HFFc6 (cell line): ENCODE measurements at regions not wholly inside any gene's neighbourhood (a gene's known extent, or its start where the extent isn't known, plus 50 kb on each side); places are given as distances from the start of the nearest gene placed in this dataset.

ENCODE experiments used
- DNase-seq: peaks from one replicate; pipeline ENCODE4 v3.0.0-alpha.2; 2018
- H3K27ac Mint-ChIP-seq: 2 replicates; pipeline ENCODE4 v1.8.0; 2020; ENCODE audit warnings: mild to moderate bottlenecking, mixed read lengths
- H3K27me3 Mint-ChIP-seq: 2 replicates; pipeline ENCODE4 v1.8.0; 2021; ENCODE audit warnings: mild to moderate bottlenecking, moderate library complexity, mixed read lengths; ENCODE audit not compliant: insufficient read depth
- H3K36me3 Mint-ChIP-seq: 2 replicates; pipeline ENCODE4 v1.8.0; 2021; ENCODE audit warnings: low read depth, mixed read lengths
- H3K4me1 Mint-ChIP-seq: 2 replicates; pipeline ENCODE4 v1.8.0; 2020; ENCODE audit warnings: low read depth, mixed read lengths
- H3K4me3 Mint-ChIP-seq: 2 replicates; pipeline ENCODE4 v1.8.0; 2020; ENCODE audit warnings: mild to moderate bottlenecking, moderate library complexity, mixed read lengths
- H3K9me3 Mint-ChIP-seq: 2 replicates; pipeline ENCODE4 v1.8.0; 2020; ENCODE audit warnings: mild to moderate bottlenecking, mixed read lengths
- CTCF ChIP-seq: fragments of 200-600 bp; sonication (generic); IDR thresholded peaks from 2 replicates; pipeline ENCODE4 v1.5.0; 2021; ENCODE audit warnings: antibody characterized with exemption, mild to moderate bottlenecking

- Mint-ChIP-seq H3K9me3 (peaks cover 2% of the 10 kb centered on the region; the same call in 1 of the 2 replicates), H3K4me1 (peaks cover 21% of the 10 kb centered on the region), H3K27me3 (peaks cover 2% of the 10 kb centered on the region; the same call in 1 of the 2 replicates), H3K27ac (no peak overlapping the region), H3K36me3 (peaks cover 7% of the 10 kb centered on the region; the same call in 1 of the 2 replicates), H3K4me3 (no peak overlapping the region)
- TF ChIP-seq CTCF = no peak
- no peak for DNase-seq
These were observed 107.7 kb upstream of the SPRED1 start for GRCh38 chr15:38144921-38145320.

- DNase-seq = no peak
- Mint-ChIP-seq H3K27me3 (peaks cover 2% of the 10 kb centered on the region; the same call in 1 of the 2 replicates), H3K4me3 (no peak overlapping the region; the same call in 1 of the 2 replicates), H3K4me1 (peaks cover 21% of the 10 kb centered on the region), H3K27ac (no peak overlapping the region), H3K36me3 (peaks cover 15% of the 10 kb centered on the region), H3K9me3 (peaks cover 10% of the 10 kb centered on the region)
- TF ChIP-seq CTCF = no peak
These were observed 107.0 kb upstream of the SPRED1 start for GRCh38 chr15:38145651-38146111.

GRCh38 chr15:38147246-38147645 lies 105.4 kb upstream of the SPRED1 start:
- H3K9me3 Mint-ChIP-seq = peaks cover 20% of the 10 kb centered on the region
- no peak overlapping the region for H3K27ac Mint-ChIP-seq
- DNase-seq = no peak
- peaks cover 2% of the 10 kb centered on the region; the same call in 1 of the 2 replicates for H3K27me3 Mint-ChIP-seq
- H3K4me1 Mint-ChIP-seq = peaks cover 21% of the 10 kb centered on the region
- peaks cover 24% of the 10 kb centered on the region for H3K36me3 Mint-ChIP-seq
- no peak overlapping the region for H3K4me3 Mint-ChIP-seq
- TF ChIP-seq CTCF = no peak

GRCh38 chr15:38148471-38148870 lies 104.2 kb upstream of the SPRED1 start:
- Mint-ChIP-seq H3K36me3 (peaks cover 24% of the 10 kb centered on the region), H3K27me3 (peaks cover 2% of the 10 kb centered on the region; the same call in 1 of the 2 replicates), H3K4me3 (no peak overlapping the region), H3K9me3 (peaks cover 20% of the 10 kb centered on the region), H3K27ac (no peak overlapping the region), H3K4me1 (peaks cover 21% of the 10 kb centered on the region)
- TF ChIP-seq CTCF = no peak
- DNase-seq = no peak

- H3K9me3 Mint-ChIP-seq = peaks cover 20% of the 10 kb centered on the region
- H3K36me3 Mint-ChIP-seq = peaks cover 24% of the 10 kb centered on the region
- H3K27me3 Mint-ChIP-seq = peaks cover 2% of the 10 kb centered on the region; the same call in 1 of the 2 replicates
- H3K4me3 Mint-ChIP-seq = no peak overlapping the region
- no peak overlapping the region for H3K27ac Mint-ChIP-seq
- H3K4me1 Mint-ChIP-seq = peaks cover 19% of the 10 kb centered on the region
- DNase-seq = no peak
- TF ChIP-seq CTCF = no peak
These were observed 103.3 kb upstream of the SPRED1 start for GRCh38 chr15:38149315-38149714.
